ENCODE measurements at regions not wholly inside any gene's neighbourhood (a gene's known extent, or its start where the extent isn't known, plus 50 kb on each side); places are given as distances from the start of the nearest gene placed in this dataset.
A peak's percentile ranks its signal among the peaks of the same experiment; 100 is the strongest.

GRCh38 chr1:36715797-36716196 lies 233.1 kb upstream of the CSF3R start:
- no peak for DNase-seq

- DNase-seq: no peak
Measured at GRCh38 chr1:36714301-36714700, 231.6 kb upstream of the CSF3R start.

- no peak for DNase-seq
Measured at GRCh38 chr1:36711480-36711879, 228.8 kb upstream of the CSF3R start.

- no peak for DNase-seq
Measured at GRCh38 chr1:36710951-36711350, 228.2 kb upstream of the CSF3R start.

GRCh38 chr1:36709869-36710481 lies 227.3 kb upstream of the CSF3R start:
- no peak for DNase-seq

GRCh38 chr1:36708587-36708986 lies 225.9 kb upstream of the CSF3R start:
- no peak for DNase-seq

GRCh38 chr1:36707221-36707620 lies 224.5 kb upstream of the CSF3R start:
- no peak for DNase-seq

GRCh38 chr1:36706416-36706815 lies 223.7 kb upstream of the CSF3R start:
- DNase-seq: no peak

GRCh38 chr1:36705629-36706028 lies 222.9 kb upstream of the CSF3R start:
- no peak for DNase-seq

- peak; percentile 13 for DNase-seq
Measured at GRCh38 chr1:36703526-36704208, 221.0 kb upstream of the CSF3R start.

- DNase-seq: no peak
Measured at GRCh38 chr1:36702963-36703362, 220.2 kb upstream of the CSF3R start.

- no peak for DNase-seq
Measured at GRCh38 chr1:36699113-36699911, 216.6 kb upstream of the CSF3R start.

- no peak for DNase-seq
Measured at GRCh38 chr1:36697836-36698605, 215.3 kb upstream of the CSF3R start.

- DNase-seq: no peak
Measured at GRCh38 chr1:36696261-36696940, 213.7 kb upstream of the CSF3R start.

GRCh38 chr1:36693603-36694002 lies 210.9 kb upstream of the CSF3R start:
- no peak for DNase-seq

GRCh38 chr1:36693161-36693525 lies 210.4 kb upstream of the CSF3R start:
- no peak for DNase-seq

GRCh38 chr1:36692465-36693160 lies 209.9 kb upstream of the CSF3R start:
- no peak for DNase-seq

- DNase-seq: no peak
Measured at GRCh38 chr1:36691374-36691773, 208.7 kb upstream of the CSF3R start.

- no peak for DNase-seq
Measured at GRCh38 chr1:36689992-36690391, 207.3 kb upstream of the CSF3R start.

- no peak for DNase-seq
Measured at GRCh38 chr1:36687312-36687711, 204.6 kb upstream of the CSF3R start.

- no peak for DNase-seq
Measured at GRCh38 chr1:36675931-36676562, 193.3 kb upstream of the CSF3R start.

GRCh38 chr1:36675106-36675505 lies 192.4 kb upstream of the CSF3R start:
- no peak for DNase-seq
